ENCODE measurements at regions not wholly inside any gene's neighbourhood (a gene's known extent, or its start where the extent isn't known, plus 50 kb on each side); places are given as distances from the start of the nearest gene placed in this dataset.

GRCh38 chr11:11786234-11786633, 55.5 kb upstream of the USP47 start:
- Histone ChIP-seq H3K36me3 (no peaks in the 10 kb centered on the region), H3K27ac (no peak overlapping the region), H3K4me3 (no peak overlapping the region), H3K27me3 (replicated peaks; ENCODE audit: insufficient read depth) (no peaks in the 10 kb centered on the region), H3K4me1 (replicated peaks) (no peaks in the 10 kb centered on the region), H3K9me3 (no peaks in the 10 kb centered on the region)
- intact Hi-C loops (cut with DNase I) = loop anchor here (2.0 to 10.0 kb wide), 5 partner anchors 164 to 991 kb away; partner anchors contain the start of gene GALNT18
- 67% methylated on average over 5 of the region's 5 CpGs for WGBS
- no peak for DNase-seq (ENCODE audit: low spot score)
- TF ChIP-seq CTCF (IDR thresholded peaks at IDR 0.05) (no peak), POLR2A (IDR thresholded peaks at IDR 0.05) (no peak), POLR2AphosphoS5 (IDR thresholded peaks at IDR 0.05) (no peak)

DNA sequence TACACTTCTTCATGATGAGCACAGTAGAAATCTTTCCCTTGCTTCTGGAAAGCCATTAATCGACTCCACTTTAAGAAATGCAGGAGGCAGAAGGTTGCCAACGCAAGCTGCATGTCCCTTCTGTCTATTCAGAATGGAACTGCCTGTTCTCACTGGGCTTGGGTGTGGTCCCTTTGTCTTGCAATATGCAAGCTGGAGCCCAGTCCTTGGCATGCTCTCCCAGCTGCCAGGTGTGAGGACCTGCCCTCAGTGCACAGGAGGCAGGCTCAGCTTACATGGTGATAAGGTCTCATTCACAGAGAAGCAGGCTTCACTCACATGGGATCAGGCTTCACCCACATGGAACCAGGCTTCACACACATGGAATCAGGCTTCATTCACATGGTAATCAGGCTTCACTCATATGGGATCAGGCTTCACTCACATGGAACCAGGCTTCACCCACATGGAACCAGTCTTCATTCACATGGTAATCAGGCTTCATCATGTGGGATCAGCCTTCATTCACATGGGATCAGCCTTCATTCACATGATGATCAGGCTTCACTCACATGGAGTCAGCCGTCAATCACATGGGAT, 59.2 kb upstream of the USP47 start:
- Histone ChIP-seq H3K9me3 (no peaks in the 10 kb centered on the region), H3K4me3 (no peak overlapping the region), H3K36me3 (no peaks in the 10 kb centered on the region), H3K27me3 (replicated peaks; ENCODE audit: insufficient read depth) (no peaks in the 10 kb centered on the region), H3K27ac (no peak overlapping the region), H3K4me1 (replicated peaks) (no peaks in the 10 kb centered on the region)
- TF ChIP-seq POLR2A (IDR thresholded peaks at IDR 0.05) = no peak
- TF ChIP-seq POLR2AphosphoS5 (IDR thresholded peaks at IDR 0.05) = peak; percentile 86
- TF ChIP-seq CTCF (IDR thresholded peaks at IDR 0.05) = no peak
- peak; percentile 88 for DNase-seq (ENCODE audit: low spot score)
- intact Hi-C loops (cut with DNase I) = loop anchor here (10.0 kb wide), 2 partner anchors 378 to 988 kb away; no protein-coding TSS in a partner anchor
- 46% methylated on average over 3 of the region's 3 CpGs for WGBS

DNA sequence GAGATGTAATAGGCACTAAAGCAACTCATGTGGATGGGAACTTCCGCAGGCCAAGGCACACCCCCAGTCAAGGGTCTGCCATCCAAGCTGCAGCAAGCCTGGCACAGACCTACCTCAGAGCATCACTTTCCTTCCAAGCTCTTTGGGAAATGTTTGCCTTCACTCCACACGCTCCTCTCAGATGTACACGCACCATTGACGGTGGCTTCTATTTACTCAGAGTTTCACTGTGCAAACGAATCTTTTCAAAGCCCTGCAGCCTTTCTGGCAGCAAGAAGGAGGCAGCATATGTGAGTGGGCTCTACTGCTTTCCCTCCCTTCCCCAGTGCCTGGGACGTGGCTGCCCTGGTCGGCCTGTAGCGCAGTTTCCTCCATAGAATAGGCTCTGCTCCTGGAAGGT, 60.9 kb upstream of the USP47 start:
- Histone ChIP-seq H3K4me3 (no peak overlapping the region), H3K27ac (no peak overlapping the region), H3K36me3 (no peaks in the 10 kb centered on the region), H3K9me3 (no peaks in the 10 kb centered on the region), H3K27me3 (replicated peaks; ENCODE audit: insufficient read depth) (no peaks in the 10 kb centered on the region), H3K4me1 (replicated peaks) (no peaks in the 10 kb centered on the region)
- no peak for DNase-seq (ENCODE audit: low spot score)
- 43% methylated on average over 8 of the region's 8 CpGs for WGBS
- TF ChIP-seq POLR2A (IDR thresholded peaks at IDR 0.05) (no peak), POLR2AphosphoS5 (IDR thresholded peaks at IDR 0.05) (no peak), CTCF (IDR thresholded peaks at IDR 0.05) (no peak)
- intact Hi-C loops (cut with DNase I) = loop anchor here (10.0 kb wide), 2 partner anchors 376 to 986 kb away; no protein-coding TSS in a partner anchor

- H3K36me3 ChIP-seq = no peaks in the 10 kb centered on the region
- no peaks in the 10 kb centered on the region for H3K9me3 ChIP-seq
- no peak for DNase-seq (ENCODE audit: low spot score)
- no peak overlapping the region for H3K27ac ChIP-seq
- 81% methylated on average over 2 of the region's 2 CpGs for WGBS
- no peaks in the 10 kb centered on the region for H3K27me3 ChIP-seq (replicated peaks; ENCODE audit: insufficient read depth)
- intact Hi-C loops (cut with DNase I) = loop anchor here (10.0 kb wide), 2 partner anchors 375 to 985 kb away; no protein-coding TSS in a partner anchor
- H3K4me1 ChIP-seq (replicated peaks) = no peaks in the 10 kb centered on the region
- TF ChIP-seq POLR2AphosphoS5 (IDR thresholded peaks at IDR 0.05) (no peak), CTCF (IDR thresholded peaks at IDR 0.05) (no peak), POLR2A (IDR thresholded peaks at IDR 0.05) (no peak)
- H3K4me3 ChIP-seq = no peak overlapping the region
These were observed 61.8 kb upstream of the USP47 start for GRCh38 chr11:11779975-11780374.

DNA sequence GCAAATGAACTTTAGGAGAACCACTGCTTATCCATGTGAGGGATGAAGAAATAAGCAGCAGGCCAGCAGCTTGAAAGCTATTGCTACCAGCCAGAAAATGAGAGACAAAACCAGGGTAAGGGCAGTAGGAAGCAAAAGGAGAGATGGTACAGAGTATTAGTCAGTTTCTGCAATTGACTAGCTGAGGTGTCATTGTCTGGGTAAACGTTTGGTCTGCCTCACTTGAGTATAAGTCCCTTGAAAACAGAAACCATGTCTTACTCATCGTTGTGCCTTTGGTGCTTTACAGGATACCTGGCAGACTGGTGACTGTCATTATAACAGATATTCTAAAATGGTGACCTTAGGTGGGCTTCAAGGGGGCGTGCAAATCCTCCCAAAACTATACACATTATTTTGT, 63.9 kb upstream of the USP47 start:
- TF ChIP-seq POLR2AphosphoS5 (IDR thresholded peaks at IDR 0.05) = no peak
- no peak for TF ChIP-seq POLR2A (IDR thresholded peaks at IDR 0.05)
- TF ChIP-seq CTCF (IDR thresholded peaks at IDR 0.05) = no peak
- DNase-seq (ENCODE audit: low spot score) = no peak
- Histone ChIP-seq H3K36me3 (no peaks in the 10 kb centered on the region), H3K4me3 (no peak overlapping the region), H3K9me3 (no peaks in the 10 kb centered on the region), H3K27me3 (replicated peaks; ENCODE audit: insufficient read depth) (no peaks in the 10 kb centered on the region), H3K27ac (no peak overlapping the region), H3K4me1 (replicated peaks) (no peaks in the 10 kb centered on the region)
- 71% methylated on average over 3 of the region's 3 CpGs for WGBS
- intact Hi-C loops (cut with DNase I) = no loop called here
